AG04449 (cell line): ENCODE measurements at regions not wholly inside any gene's neighbourhood (a gene's known extent, or its start where the extent isn't known, plus 50 kb on each side); places are given as distances from the start of the nearest gene placed in this dataset.

ENCODE experiments used
- CTCF ChIA-PET: fragments of 350-600 bp; formaldehyde crosslinking; extraction: SDS; loops from one replicate; lab custom pipeline; 2021; ENCODE audit warnings: antibody characterized with exemption; lab: Yijun Ruan, JAX
- POLR2A ChIA-PET: fragments of 400-600, 350-600 bp; formaldehyde crosslinking; extraction: SDS; loops from one replicate; lab custom pipeline; 2020; ENCODE audit warnings: antibody characterized with exemption, inconsistent platforms; lab: Yijun Ruan, JAX
- DNase-seq: peaks from one replicate; pipeline ENCODE4 v3.0.0-alpha.2; 2010; ENCODE audit warnings: low read depth, low spot score
- H3K4me3 ChIP-seq: 2 replicates; pipeline ENCODE4 v1.5.1; 2011; ENCODE audit warnings: low read depth, mild to moderate bottlenecking, control low read depth, low read length
- TF ChIP-seq, protein P1 (sequence below): IDR thresholded peaks from one replicate; pipeline ENCODE4 v1.5.1; 2011; ENCODE audit warnings: mild to moderate bottlenecking, moderate library complexity, low read length, control low read depth, inconsistent platforms; ENCODE audit not compliant: insufficient read depth; ENCODE audit errors: missing control alignments

DNA sequence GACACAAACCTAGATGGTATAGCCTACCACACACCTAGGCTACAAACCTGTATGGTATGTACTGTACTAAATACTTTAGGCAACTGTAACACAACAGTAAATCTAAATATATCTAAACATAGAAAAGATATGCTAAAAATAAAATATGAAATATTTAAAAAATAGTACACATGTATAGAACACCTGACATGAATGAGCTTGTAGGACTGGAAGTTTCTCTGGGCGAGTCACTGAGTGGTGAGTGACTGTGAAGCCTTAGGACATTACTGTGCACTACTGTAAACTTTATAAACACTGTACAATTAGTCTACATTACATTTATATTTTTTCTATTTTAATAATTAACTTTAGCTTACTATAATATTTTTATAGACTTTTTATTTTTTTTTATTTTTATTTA, 1301.3 kb downstream of the FAM181B start:
- TF ChIP-seq, protein P1, sequence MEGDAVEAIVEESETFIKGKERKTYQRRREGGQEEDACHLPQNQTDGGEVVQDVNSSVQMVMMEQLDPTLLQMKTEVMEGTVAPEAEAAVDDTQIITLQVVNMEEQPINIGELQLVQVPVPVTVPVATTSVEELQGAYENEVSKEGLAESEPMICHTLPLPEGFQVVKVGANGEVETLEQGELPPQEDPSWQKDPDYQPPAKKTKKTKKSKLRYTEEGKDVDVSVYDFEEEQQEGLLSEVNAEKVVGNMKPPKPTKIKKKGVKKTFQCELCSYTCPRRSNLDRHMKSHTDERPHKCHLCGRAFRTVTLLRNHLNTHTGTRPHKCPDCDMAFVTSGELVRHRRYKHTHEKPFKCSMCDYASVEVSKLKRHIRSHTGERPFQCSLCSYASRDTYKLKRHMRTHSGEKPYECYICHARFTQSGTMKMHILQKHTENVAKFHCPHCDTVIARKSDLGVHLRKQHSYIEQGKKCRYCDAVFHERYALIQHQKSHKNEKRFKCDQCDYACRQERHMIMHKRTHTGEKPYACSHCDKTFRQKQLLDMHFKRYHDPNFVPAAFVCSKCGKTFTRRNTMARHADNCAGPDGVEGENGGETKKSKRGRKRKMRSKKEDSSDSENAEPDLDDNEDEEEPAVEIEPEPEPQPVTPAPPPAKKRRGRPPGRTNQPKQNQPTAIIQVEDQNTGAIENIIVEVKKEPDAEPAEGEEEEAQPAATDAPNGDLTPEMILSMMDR: no peak
- DNase-seq: no peak
- CTCF ChIA-PET: no interaction called here
- POLR2A ChIA-PET: no interaction called here
- H3K4me3 ChIP-seq: no peak overlapping the region

DNA sequence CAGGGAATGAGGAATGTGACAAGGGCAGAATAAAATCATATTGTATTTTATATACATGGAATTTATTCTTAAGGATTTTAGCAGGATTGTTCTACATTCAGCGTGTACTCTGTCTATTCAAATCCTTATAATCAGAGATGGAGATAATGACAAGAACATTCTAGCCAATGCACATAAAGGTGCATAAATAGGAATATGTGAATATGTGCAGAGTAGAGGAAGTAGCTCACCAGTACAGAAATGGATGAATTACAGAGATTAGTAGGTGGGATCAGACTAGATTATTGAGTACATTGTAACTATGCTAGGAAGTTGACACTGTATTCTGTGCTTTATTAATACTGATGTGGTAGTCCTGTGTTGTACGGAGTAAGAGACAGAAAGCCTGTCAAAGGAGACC, 1308.8 kb downstream of the FAM181B start:
- POLR2A ChIA-PET: no interaction called here
- DNase-seq: no peak
- CTCF ChIA-PET: no interaction called here

DNA sequence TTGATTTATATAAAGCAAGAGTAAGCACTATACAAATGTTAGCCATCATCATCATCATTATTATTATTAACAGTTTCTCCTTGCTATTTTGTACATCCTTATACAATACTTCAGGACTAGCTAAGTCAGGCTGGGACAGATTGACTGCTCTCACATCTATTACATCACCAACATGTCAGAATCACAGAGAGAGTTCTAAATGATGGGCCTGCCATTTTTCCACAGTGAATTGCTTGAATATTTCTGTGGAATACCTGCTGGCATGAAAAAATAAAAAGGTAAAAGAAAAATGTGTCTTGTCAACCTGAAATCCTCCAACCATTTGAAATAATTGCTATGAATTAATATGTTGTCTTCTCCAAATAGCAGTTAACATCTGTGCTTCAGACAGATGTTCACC, 1311.3 kb downstream of the FAM181B start:
- CTCF ChIA-PET: no interaction called here
- no peak for DNase-seq
- TF ChIP-seq, protein P1: no peak

More for the DNA sequence above, 1308.8 kb downstream of the FAM181B start:
- TF ChIP-seq, protein P1: no peak
- H3K4me3 ChIP-seq: no peak overlapping the region

DNA sequence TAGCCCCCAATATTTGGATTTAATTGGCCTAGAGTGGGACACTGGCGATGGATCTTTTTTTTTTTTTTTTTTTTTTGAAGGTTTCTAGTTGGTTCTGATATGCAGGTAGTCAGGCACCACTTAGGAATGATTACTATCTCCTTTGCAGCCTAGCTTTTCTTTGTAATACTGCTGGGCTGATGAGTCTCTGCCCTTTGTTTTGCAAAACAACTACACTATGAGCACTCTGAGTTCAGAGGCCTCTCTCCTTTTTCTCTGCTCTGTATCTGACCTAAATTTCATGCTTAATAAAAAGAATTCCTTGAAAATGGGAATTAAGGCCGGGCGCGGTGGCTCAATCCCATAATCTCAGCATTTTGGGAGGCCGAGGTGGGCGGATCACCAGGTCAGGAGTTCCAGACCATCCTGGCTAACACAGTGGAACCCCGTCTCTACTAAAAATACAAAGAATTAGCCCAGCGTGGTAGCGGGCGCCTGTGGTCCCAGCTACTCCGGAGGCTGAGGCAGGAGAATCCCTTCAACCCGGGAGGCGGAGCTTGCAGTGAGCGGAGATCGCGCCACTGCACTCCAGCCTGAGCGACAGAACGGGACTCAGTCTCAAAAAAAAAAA, 1312.3 kb downstream of the FAM181B start:
- H3K4me3 ChIP-seq: no peak overlapping the region
- TF ChIP-seq, protein P1: no peak
- ChIA-PET POLR2A (no interaction called here), CTCF (no interaction called here)
- no peak for DNase-seq

More for the DNA sequence above, 1311.3 kb downstream of the FAM181B start:
- POLR2A ChIA-PET: no interaction called here
- no peak overlapping the region for H3K4me3 ChIP-seq

DNA sequence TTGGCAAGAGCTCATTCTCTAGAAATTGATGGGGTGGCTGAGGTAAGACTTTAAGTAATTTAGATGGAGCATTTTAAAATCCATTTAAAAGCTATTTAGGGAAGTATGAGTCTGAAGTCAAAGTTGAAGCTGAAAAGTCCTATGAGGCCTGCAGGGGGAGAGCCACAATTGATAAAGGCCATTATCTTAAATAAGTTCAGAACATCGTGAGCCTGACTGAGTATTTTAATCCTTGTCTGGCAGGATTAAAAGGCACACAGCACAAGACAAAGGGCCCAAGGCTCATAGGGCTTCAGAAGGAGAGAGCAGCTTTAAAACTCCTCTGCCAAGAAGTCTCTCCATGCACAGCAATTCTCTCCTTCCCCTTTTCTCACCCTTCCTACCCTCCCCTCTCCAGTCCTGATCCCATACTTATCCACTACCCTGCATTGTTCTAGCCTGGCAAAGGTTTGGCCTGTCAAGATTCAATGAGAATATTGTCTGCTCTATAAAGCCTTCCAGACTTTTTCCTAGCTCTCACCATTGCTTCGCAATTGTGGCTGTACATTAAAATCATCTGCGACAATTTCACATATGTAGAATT, 1312.9 kb downstream of the FAM181B start:
- ChIA-PET POLR2A (no interaction called here), CTCF (no interaction called here)
- TF ChIP-seq, protein P1: no peak
- no peak overlapping the region for H3K4me3 ChIP-seq
- no peak for DNase-seq

DNA sequence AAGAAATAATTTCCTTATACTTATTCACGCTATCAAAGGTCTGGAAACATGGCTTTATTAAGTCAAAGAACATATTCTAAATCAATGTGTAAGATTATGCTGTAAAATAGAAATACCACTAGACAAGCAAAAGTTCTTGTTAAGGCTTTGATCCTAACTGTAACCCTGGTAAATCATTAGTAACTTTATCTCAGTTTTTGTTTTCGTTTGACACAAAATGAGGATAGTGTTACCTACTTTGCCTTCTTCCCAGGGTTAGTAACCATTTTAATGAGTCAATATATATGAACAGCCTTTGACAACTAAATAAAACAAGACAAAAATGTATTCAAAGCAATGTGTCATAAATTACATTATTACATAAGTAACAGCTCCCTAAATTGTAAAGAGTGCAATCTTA, 1336.3 kb downstream of the FAM181B start:
- CTCF ChIA-PET: no interaction called here
- TF ChIP-seq, protein P1: no peak
- no peak overlapping the region for H3K4me3 ChIP-seq
- no peak for DNase-seq
- POLR2A ChIA-PET: no interaction called here
